ENCODE measurements at regions not wholly inside any gene's neighbourhood (a gene's known extent, or its start where the extent isn't known, plus 50 kb on each side); places are given as distances from the start of the nearest gene placed in this dataset.
"Not testable (repeated sequence)": the region's sequence is repeated elsewhere in the genome, so short reads cannot be mapped to it uniquely, and the experiment has no call there.

DNA sequence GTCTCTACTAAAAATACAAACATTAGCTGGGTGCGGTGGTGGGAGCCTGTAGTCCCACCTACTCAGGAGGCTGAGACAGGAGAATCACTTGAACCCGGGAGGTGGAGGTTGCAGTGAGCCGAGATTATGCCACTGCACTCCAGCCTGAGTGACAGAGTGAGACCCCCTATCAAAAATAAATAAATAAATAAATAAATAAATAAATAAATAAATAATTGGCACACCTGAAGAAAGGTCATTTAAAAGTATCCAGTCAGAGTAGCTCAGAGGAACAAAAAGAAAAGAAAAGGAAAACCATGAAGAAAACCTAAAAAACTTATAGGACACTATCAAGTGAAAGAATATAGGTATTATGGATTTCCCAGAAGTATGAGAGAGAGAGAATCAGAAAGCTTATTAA is 330.1 kb upstream of the AR start:
- DNase-seq (ENCODE audit: low spot score), result not testable (repeated sequence)

DNA sequence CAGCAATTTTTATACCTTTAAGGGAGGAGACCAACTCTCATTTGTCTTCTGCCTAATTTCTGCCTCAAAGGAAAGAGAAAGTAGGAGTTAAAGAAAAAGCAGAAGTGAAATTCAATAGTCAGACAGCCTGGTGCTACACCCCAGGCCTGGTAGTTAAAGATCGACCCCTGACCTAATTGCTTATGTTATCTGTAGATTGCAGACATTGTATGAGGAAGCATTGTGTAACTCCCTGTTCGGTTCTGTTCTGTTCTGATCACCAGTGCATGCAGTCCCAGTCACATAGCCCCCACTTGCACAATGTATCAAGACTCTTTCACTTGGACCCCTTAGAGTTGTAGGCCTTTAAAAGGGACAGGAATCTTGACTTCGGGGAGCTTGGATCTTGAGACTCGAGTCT is 335.9 kb upstream of the AR start:
- no peak for DNase-seq (ENCODE audit: low spot score)

DNA sequence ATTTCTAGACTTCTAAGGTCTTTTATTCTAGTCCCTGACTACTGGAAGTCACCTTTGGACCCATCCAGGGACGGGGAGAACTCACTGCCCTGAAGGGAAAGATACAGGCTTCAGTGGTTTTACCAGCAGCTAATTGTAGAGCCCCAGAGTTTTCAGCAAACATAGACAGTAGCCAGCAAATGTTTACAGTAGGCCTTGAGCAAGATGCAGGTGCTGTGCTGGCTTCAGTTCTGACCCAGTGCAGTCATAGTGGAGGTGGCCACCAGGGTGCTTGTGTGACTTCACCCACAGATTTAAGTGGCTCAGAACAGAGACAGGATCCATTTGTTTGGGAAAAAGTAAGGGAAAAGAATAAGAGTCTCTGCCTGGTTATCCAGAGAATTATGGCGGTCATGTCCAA is 384.4 kb upstream of the AR start:
- no peak for DNase-seq (ENCODE audit: low spot score)

DNA sequence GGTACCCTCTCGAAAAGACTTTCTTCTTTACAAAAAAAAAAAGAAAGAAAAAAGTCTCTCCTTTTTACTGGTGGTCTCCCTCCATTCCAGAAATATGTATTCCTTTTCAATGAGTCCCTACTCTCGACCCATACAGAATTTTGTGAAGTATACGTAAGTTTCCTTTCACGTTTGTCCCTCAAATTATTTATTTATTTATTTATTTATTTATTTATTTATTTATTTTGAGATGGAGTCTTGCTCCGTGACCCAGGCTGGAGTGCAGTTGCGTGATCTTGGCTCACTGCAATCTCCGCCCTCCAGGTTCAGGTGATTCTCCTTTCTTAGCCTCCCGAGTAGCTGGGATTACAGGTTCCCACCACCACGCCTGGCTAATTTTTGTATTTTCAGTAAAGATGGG is 429.2 kb upstream of the AR start:
- no peak for DNase-seq (ENCODE audit: low spot score)

DNA sequence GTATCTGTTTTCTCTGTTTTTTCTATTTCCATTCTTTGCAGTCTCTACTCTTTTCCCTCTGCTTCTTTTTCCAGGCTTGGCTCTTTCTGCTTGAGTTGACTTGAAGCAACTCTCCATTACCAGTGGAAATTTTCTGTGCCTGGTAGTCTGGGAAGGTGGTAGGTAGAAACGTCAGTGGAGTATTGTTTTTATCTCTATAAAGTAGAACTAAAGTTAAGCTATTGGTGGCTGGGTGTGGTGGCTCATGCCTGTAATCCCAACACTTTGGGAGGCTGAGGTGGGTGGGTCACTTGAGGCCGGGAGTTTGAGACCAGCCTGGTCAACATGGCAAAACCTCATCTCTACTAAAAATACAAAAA is 438.1 kb upstream of the AR start:
- DNase-seq (ENCODE audit: low spot score), result no peak

DNA sequence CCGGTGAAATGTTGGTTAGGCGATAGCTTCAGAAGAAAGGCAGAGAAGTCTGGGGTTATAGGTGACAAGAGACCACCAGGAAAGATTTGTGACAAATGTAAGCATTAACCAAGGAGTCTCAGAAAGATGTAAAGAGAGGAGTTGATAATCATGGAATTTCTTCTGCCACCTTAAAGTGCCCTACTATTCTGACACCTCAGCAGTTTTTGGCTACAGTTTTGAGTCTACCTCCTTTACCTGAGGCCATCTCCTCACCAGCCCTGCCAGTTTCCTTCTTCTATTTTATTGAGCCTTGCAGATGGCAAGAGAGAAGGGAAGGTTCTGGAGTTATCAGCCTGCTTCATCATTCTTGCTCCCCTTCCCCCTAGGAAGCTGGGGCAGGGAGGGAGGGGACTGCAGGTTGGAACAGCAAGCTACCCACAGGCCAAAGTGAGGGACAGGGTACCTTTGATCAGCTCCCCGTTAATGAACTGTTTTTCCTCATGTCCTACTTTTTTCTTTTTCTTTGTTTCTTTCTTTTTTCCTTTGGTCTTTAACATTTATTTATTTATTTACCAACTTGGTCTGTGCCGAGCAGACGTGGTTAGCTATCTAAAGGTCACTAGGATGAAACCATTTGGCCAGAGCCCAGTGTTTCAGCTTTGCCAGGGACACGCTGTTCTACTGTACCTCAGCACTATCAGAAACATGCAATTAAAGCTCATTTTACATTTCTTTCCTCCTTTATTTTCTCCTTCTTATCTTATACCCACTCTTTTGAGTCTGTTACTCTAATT is 438.7 kb upstream of the AR start:
- DNase-seq (ENCODE audit: low spot score), result no peak

DNA sequence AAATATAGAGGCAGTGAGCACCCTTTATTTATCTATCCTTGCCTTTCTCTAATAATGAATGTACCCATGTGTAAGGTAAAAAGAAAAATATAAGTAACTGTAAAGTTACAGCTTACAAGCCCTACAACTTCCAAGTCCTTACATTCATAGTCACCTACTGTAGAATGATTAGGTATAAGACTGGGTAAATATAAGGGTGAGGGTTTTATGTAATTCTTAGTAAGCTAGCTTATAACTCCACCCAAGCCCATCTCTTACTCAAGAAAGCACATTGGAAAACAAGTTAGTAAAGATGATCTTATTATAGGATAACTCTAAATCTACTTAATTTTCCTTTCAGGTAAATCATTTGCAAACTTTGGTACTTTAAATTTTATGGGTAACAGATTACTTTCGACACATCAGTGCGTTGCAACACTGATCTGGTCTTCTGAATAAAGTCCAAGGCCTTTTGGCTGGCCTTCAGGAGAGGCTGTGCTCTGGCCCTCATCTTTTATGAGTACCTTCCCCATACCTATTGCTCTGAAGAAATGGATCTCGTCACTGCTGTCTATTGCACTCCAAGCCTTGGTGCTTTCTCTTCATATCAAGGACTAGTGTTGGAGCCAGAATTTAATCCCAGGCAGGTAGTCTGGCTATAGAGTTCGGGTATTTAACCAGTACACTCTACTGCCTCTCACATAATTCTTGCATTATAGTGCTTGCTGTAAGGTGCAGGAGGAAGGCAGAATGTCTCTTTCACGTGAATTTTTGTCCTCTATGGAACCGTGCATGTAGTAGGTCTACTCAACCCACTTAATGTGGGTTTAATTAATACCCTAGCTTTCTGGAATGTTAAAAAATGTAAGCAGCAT is 443.6 kb upstream of the AR start:
- DNase-seq (ENCODE audit: low spot score), result no peak

DNA sequence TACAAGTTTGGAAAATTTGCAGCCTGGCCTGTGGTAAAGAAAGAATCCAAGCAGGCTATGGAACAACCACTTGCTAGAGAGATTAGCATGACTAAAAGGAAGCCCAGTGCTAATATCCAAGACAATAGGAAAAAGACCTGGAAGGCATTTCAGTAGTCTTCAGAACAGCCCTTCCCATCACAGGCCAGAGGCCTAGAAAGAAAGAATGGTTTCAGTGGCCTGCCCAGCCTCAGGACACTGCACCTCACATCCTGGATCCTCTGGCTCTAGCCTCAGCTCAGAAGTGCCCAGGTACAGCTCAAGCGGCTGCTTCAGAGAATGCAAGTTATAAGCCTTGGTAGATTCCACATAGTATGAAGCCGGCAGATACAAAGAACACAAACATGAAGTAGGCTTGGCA is 449.8 kb upstream of the AR start:
- no peak for DNase-seq (ENCODE audit: low spot score)

DNA sequence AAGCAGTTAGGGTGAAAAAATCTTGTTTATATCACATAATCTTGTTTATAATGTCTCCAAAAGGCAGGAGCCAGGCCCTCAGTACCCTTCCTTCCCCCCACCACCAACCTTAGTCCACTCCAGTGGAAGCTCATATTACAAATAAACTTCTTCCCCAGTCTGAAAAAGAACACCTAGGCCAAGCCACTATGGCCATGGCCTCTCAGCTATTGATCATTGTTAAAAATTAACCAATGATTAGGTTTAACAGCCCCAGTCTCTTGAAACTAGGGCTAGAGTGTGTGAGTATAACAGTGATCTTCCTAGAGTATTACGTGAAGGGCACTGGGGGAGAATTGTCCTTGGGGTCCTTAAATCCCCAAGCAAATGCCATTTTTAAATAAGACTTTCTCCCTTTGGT is 411.9 kb upstream of the EDA2R start:
- DNase-seq (ENCODE audit: low spot score), result no peak

DNA sequence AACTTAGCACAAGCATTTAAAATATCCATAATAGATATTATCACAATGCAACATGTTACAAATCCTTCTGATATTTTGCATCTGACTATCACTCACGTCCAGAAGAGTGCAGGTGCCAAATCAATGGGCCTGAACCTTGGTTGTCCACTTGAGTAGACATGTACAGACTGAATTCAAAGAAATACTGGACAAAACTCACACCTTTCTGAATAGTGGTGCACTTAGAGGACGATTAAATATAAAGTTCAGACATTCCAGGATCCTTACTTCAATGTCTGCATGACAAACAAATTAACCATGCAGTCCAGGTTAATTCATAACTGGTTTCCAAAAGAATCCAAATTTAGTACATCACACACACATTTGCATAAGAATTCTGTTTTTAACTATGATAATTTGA is 406.0 kb upstream of the EDA2R start:
- no peak for DNase-seq (ENCODE audit: low spot score)

DNA sequence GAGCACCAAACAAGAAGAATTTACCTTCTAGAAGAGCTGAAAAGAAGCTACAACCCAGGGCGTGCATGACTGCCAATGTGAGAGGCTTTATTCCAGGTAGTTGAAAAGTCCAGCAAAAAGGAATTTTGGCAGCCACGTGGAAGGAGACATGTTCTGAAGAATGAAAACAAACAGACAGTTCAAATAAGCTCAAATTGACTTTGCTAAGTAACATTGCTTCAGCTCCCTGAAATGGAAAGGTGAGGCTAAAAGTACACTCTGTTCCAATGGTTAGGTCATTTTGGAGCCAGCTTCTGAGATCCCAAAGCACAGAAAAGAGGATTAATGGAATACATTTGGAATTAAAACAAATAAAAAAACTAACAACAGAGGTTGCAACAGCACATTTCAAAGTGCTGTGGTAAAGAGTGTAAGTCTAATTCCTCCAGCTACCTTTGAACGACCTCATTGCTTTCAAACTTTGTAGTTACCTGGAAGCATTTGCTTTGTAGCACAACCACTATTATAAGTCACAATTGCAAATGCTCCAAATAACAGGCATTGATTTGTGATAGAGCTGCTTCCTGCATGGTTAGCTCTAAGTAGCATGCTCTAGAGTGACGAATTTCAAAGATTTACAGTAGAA is 405.3 kb upstream of the EDA2R start:
- no peak for DNase-seq (ENCODE audit: low spot score)

DNA sequence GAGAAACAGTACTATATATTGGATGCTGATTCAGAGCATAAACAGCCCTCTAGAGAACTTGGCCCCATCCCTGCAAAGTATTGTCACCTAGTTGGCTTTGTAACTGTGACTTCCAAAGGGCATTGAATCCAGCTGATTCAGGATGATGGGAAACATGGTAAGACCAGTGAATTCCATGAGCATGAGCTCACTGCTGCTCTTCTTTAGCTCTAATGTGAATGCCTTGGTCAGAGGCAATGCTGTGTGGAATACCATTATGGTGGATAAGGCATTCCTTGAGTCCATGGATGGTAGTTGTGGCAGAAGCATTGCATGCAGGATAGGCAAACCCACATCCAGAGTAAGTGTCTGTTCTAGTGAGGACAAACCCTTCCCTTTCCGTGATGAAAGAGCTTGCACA is 365.6 kb upstream of the EDA2R start:
- no peak for DNase-seq (ENCODE audit: low spot score)

DNA sequence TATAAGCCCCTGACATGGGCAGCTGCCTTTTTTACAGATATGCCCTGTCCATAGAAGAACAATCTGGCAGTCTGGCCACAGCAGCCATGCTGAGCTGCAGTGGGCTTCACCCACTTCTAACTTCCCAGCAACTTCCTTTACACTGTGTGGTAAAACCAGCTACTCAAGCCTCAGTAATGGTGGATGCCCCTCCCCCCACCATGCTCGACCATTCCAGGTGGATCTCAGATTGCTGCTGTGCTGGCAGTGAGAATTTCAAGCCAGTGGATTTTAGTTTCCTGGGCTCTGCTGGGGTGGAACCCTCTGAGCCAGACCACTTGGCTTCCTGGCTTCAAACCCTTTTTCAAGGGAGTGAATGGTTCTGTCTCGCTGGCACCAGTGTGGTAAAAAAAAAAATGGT is 355.9 kb upstream of the EDA2R start:
- DNase-seq (ENCODE audit: low spot score), result no peak

DNA sequence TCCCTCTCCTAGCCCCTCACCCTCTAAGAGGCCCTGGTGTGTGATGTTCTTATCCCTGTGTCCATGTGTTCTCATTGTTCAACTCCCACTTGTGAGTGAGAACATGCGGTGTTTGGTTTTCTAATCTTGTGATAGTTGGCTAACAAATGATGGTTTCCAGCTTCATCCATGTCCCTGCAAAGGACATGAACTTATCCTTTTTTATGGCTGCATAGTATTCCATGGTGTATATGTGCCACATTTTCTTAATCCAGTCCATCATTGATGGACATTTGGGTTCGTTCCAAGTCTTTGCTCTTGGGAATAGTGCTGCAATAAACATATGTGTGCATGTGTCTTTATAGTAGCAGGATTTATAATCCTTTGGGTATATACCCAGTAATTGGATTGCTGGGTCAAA is 353.2 kb upstream of the EDA2R start:
- DNase-seq (ENCODE audit: low spot score), result not testable (repeated sequence)

DNA sequence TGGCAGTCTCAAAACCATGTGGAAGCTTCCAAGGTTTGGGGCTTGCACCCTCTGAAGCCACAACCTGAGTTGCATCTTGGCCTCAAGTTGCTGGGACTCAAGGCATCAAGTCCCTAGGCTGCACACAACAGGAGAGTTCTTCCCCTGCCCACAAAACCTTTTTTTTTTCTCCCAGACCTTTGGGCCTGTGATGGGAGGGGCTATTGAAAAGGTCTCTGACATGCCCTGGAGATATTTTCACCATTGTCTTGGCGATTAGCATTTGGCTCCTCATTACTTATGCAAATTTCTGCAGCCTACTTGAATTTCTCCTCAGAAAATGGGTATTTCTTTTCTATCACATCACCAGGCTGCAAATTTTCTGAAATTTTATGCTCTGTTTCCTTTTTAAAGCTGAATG is 349.5 kb upstream of the EDA2R start:
- no peak for DNase-seq (ENCODE audit: low spot score)

DNA sequence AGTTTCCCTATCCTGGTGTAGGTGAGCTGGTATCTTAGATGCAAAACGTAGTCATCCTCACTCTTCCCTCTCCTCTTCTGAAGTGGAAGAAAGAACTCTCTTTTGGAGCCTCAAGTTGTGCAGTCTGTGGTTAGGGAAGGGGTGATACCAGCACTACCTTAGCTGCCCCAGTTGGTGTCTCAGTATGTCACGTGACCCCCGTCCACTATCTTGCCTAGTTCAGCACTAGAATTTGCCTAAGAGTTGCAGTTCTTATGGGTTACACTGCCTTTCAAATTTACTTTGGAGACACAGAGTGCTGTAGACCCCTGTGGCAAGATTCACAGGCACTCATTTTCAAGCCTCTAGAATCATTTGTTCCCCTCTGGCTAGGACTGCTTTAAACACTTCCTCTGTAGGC is 322.8 kb upstream of the EDA2R start:
- DNase-seq (ENCODE audit: low spot score), result no peak

DNA sequence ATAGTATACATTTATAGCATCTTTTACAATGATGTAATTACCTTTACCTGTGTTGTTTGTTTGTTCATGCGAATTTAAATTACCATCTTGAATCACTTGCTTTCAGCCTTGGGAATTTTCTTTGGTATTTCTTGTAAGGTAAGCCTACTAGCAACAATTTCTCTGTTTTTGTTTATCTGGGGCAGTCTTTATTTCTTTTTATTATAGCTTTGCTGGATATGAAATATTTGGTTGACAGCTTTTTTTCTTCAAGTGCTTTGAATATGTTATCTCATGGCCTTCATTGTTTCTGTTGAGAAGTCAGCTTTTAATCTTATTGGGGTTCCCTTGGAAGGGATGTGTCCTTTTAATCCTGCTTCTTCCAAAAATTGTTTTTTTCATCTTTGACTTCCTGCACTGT is 292.8 kb upstream of the EDA2R start:
- no peak for DNase-seq (ENCODE audit: low spot score)

DNA sequence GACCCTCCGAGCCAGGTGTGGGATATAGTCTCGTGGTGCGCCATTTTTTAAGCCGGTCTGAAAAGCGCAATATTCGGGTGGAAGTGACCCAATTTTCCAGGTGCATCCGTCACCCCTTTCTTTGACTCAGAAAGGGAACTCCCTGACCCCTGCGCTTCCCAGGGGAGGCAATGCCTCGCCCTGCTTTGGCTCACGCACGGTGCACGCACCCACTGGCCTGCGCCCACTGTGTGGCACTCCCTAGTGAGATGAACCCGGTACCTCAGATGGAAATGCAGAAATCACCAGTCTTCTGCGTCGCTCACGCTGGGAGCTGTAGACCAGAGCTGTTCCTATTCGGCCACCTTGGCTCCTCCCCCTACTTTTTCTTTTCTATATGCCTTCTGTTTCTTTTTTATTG is 291.6 kb upstream of the EDA2R start:
- DNase-seq (ENCODE audit: low spot score), result not testable (repeated sequence)

DNA sequence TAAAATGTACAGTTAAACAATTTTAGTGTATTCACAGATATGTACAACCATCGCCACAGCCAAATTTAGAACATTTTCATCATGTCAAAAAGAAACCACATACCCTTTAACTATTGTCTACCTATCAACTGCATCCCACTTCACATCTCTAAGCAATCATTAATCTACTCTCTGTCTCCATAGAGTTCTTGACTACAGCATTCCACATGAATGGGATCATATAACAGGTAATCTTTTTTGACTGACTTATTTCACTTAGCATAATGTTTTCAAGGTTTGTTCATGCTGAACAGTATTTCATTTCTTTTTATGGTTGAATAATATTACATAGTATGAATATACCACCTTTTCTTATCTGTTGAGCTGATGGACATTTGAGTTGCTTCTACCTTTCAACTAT is 281.4 kb upstream of the EDA2R start:
- DNase-seq (ENCODE audit: low spot score), result no peak

DNA sequence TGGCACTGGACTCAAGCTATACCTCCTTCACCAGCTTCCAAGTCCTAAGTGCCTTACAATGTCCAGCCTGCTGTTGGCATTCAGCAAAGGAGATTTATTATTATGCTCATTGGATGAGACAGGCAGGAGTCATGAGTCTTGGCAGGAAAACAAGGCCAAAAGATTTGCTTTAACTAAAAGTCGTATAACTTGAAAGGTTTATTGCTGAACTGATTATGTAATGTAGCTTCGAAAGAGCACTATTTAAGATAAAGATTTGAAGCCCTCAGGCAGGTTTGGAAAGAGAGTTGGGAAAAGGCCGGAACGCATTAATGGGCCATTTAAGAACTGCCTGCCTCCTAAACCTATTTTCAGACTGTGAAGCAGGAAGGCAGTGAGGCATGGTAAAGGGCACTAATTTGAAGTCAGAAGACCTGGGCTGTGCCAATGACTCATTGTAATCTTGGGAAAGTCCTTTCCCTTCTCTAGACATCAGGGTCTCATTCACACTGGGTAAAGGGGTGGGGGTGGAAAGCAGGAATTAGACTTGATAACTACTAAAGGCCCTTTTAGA is 280.5 kb upstream of the EDA2R start:
- no peak for DNase-seq (ENCODE audit: low spot score)

DNA sequence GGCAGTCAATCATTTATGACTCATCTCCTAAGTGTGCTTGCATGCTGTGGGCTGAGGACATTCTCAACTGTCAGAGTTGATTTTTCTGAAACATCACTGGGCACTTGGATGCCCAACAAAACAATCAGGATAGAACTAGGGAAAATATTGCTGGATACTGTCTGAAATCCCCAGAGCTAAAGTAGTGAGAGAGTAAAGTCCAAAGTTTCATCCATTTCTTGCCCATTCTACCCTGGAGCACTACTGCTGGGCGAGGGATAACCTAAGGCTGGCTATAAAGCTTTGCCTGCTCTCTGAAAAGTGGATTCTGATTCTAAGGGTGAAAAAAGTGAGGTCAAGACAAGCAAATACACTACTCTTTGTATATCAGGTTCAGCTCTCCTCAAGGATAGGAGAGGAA is 279.6 kb upstream of the EDA2R start:
- DNase-seq (ENCODE audit: low spot score), result no peak

DNA sequence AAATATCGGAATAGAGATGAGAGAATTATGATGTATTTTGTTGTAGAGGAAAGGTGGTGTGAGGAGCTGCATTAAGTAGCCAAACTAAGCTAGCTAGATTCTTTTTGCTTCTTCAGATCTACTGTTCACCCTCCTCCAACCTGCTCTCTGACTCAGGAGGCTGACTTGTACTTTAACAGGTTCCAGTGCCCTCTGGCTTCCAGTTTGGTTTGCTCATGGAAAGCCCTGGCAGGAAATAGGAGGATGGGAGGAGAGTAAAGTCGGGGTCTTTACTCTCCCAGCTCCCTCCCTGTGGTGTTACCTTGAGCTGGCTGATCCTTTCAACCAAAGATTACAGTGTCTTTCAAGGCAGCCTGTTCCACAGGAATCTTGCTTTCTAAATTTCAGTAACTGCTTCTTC is 277.0 kb upstream of the EDA2R start:
- DNase-seq (ENCODE audit: low spot score), result no peak

Data from mesenteric fat pad (tissue), 1 donor.